Astrocyte (in vitro differentiated cells and primary cell): ENCODE measurements at regions not wholly inside any gene's neighbourhood (a gene's known extent, or its start where the extent isn't known, plus 50 kb on each side); places are given as distances from the start of the nearest gene placed in this dataset.

Experiments used
- EZH2 ChIP-seq: IDR thresholded peaks from 2 replicates; pipeline ENCODE4 v1.6.1; 2012; ENCODE audit warnings: mild to moderate bottlenecking, low read length, inconsistent platforms; ENCODE audit not compliant: insufficient read depth
- TF ChIP-seq, protein P1 (sequence below): IDR thresholded peaks from 2 replicates; pipeline ENCODE4 v1.5.1; 2011; ENCODE audit warnings: low read depth, mild to moderate bottlenecking, inconsistent platforms, low read length, moderate library complexity; ENCODE audit not compliant: insufficient read depth

GRCh38 chr6:99192561-99192960 is 156.9 kb downstream of the FAXC start:
- TF ChIP-seq, protein P1, sequence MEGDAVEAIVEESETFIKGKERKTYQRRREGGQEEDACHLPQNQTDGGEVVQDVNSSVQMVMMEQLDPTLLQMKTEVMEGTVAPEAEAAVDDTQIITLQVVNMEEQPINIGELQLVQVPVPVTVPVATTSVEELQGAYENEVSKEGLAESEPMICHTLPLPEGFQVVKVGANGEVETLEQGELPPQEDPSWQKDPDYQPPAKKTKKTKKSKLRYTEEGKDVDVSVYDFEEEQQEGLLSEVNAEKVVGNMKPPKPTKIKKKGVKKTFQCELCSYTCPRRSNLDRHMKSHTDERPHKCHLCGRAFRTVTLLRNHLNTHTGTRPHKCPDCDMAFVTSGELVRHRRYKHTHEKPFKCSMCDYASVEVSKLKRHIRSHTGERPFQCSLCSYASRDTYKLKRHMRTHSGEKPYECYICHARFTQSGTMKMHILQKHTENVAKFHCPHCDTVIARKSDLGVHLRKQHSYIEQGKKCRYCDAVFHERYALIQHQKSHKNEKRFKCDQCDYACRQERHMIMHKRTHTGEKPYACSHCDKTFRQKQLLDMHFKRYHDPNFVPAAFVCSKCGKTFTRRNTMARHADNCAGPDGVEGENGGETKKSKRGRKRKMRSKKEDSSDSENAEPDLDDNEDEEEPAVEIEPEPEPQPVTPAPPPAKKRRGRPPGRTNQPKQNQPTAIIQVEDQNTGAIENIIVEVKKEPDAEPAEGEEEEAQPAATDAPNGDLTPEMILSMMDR: no peak
- no peak for TF ChIP-seq EZH2
